Right atrium auricular region (tissue), 2 donors: ENCODE measurements at regions not wholly inside any gene's neighbourhood (a gene's known extent, or its start where the extent isn't known, plus 50 kb on each side); places are given as distances from the start of the nearest gene placed in this dataset.

Experiments used
- DNase-seq: peaks from one replicate; pipeline ENCODE4 v3.0.0-alpha.2; 2019; ENCODE audit warnings: low spot score
- H3K27ac ChIP-seq, 2 donors: fragments of 200-600 bp; sonication (generic); 1 replicate in 1 of 2; 2 replicates in 1 of 2; pipeline ENCODE4 v1.5.1; 2016 to 2019
- H3K27me3 ChIP-seq, 2 donors: fragments of 200-600 bp; sonication (generic); one replicate each; pipeline versions ENCODE4 v1.5.1 to v1.6.0; 2017 to 2019
- H3K36me3 ChIP-seq: fragments of 200-600 bp; sonication (generic); one replicate; pipeline ENCODE4 v1.5.1; 2016
- H3K4me1 ChIP-seq, 2 donors: fragments of 200-600 bp; sonication (generic); one replicate each; pipeline versions ENCODE4 v1.5.1 to v1.6.0; 2017 to 2019
- H3K4me3 ChIP-seq, 2 donors: fragments of 200-600 bp; sonication (generic); 1 replicate in 1 of 2; 2 replicates in 1 of 2; pipeline ENCODE4 v1.5.1; 2017 to 2019; ENCODE audit warnings: mild to moderate bottlenecking in 1 of 2, moderate library complexity in 1 of 2
- H3K9me3 ChIP-seq, 2 donors: fragments of 200-600 bp; sonication (generic); one replicate each; pipeline ENCODE4 v1.5.1; 2019
- TF ChIP-seq, protein P1 (sequence below), 2 donors: fragments of 200-600 bp; sonication (generic); IDR thresholded peaks; one replicate each; pipeline ENCODE4 v1.5.1; 2019; ENCODE audit warnings: antibody characterized with exemption in 2 of 2

DNA sequence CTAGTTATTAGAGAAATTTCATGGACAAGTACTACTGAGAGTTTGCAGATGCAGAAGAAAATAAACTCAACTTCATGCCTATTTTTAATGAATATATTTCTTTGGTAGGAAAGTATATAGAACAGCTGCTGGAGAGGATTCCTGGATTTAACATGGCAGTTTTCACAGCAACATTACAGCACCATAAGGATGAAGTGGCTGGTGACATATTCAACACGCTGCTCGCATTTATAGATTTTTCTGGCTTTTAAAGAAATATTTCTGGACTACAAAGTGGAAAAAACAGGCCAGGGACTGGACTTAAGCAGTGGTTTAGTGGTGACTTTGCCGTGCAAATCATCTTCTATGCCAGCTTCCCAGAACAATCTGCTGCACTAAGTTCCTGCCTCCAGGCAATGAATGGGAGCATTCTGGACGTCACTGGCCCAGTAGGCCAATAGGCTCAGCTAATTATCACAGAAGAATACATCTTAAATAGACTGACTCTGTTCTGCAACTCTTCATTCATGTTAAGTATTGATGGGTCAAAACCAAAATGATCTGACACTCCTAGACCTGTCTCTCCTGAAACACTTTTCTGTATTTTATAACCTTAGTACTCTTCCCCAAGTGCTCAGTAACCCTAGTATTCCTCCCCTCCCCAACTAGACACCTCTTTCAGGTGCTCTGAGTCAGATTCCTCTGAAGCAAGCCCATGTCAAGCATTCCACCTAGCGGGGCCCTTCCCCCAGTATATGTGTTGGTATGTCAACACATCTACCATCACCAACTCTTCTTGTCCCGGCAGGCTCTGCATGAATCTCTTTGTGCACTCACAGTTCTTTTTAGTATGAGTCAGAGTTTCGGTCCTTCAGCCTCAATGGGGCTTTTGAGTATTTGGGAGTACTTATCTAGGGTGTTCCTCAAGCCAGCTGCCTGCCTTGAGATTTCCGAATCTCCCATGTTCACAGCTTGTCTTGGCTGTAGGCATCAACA, 625.5 kb downstream of the CHSY3 start:
- Histone ChIP-seq H3K27me3 (no peaks in the 10 kb centered on the region), H3K9me3 (no peaks in the 10 kb centered on the region), H3K4me3 (no peak overlapping the region), H3K4me1 (no peaks in the 10 kb centered on the region), H3K36me3 (no peaks in the 10 kb centered on the region), H3K27ac (no peak overlapping the region)
- no peak for DNase-seq
- TF ChIP-seq, protein P1, sequence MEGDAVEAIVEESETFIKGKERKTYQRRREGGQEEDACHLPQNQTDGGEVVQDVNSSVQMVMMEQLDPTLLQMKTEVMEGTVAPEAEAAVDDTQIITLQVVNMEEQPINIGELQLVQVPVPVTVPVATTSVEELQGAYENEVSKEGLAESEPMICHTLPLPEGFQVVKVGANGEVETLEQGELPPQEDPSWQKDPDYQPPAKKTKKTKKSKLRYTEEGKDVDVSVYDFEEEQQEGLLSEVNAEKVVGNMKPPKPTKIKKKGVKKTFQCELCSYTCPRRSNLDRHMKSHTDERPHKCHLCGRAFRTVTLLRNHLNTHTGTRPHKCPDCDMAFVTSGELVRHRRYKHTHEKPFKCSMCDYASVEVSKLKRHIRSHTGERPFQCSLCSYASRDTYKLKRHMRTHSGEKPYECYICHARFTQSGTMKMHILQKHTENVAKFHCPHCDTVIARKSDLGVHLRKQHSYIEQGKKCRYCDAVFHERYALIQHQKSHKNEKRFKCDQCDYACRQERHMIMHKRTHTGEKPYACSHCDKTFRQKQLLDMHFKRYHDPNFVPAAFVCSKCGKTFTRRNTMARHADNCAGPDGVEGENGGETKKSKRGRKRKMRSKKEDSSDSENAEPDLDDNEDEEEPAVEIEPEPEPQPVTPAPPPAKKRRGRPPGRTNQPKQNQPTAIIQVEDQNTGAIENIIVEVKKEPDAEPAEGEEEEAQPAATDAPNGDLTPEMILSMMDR (IDR thresholded peaks at IDR 0.05), result no peak

DNA sequence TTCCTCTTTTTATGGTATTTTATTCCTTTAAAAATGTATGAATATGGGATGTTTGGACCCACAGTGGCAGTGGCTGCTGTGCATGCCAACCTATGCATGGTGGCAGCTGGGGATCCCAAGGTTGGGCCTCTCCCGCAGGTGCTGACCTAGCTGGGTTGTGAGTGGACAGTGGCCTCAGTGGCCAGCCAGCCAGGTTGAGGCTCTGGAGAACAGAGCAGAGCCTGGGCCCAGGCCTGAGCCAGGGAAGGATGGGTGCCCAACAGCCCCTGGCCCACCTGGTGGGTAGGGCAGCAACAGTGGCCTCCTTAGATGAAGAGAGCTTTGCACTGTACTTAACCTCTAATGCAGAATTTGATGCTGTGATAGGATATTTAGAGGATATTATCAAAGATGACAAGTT, 624.8 kb downstream of the CHSY3 start:
- no peak overlapping the region for H3K27ac ChIP-seq
- H3K4me3 ChIP-seq, result no peak overlapping the region
- H3K4me1 ChIP-seq, result no peaks in the 10 kb centered on the region
- DNase-seq, result no peak
- H3K27me3 ChIP-seq, result no peaks in the 10 kb centered on the region
- TF ChIP-seq, protein P1 (IDR thresholded peaks at IDR 0.05), result no peak
- H3K9me3 ChIP-seq, result no peaks in the 10 kb centered on the region
- H3K36me3 ChIP-seq, result no peaks in the 10 kb centered on the region

DNA sequence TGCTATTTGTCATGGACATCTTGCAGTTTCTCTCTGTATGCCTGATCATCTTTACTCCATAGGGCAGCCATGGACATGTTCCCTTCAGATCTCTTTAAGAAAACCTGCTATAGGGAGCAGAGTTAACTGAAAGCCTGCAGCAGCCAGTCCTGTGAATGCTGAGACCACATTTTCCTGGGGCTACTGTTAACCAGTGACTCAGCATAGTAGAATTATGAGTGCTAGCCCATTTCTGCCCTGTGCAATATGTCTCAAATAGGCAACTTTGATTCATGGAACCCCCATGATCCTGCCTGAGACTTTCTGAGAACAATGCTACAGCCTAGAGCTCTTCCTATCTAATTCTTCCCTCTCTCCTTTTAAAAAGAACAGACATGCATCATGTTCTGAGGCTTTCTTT, 624.2 kb downstream of the CHSY3 start:
- Histone ChIP-seq H3K36me3 (no peaks in the 10 kb centered on the region), H3K4me3 (no peak overlapping the region), H3K27me3 (no peaks in the 10 kb centered on the region), H3K27ac (no peak overlapping the region), H3K4me1 (no peaks in the 10 kb centered on the region), H3K9me3 (no peaks in the 10 kb centered on the region)
- TF ChIP-seq, protein P1 (IDR thresholded peaks at IDR 0.05), result no peak
- no peak for DNase-seq

DNA sequence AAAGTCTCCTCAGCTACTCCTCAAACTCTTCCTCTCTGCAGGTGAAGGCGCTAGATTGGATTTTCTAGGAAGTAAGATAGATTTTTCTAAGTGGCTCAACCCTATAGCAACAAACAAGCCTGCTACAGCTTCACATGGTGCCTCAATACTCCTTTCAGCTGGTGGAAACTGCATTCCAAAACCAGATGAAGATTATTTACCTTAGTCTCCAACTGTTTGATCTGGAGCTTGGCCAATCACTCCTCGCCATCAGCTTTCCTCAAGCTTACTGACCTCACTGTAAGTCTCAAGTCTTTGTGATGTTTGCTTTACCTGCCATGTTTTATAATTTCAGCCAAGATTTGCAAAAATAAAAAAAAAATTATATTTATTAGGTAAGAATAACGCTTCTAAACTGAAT, 622.4 kb downstream of the CHSY3 start:
- Histone ChIP-seq H3K27me3 (no peaks in the 10 kb centered on the region), H3K4me3 (no peak overlapping the region), H3K36me3 (no peaks in the 10 kb centered on the region), H3K9me3 (no peaks in the 10 kb centered on the region), H3K4me1 (no peaks in the 10 kb centered on the region), H3K27ac (no peak overlapping the region)
- DNase-seq, result no peak
- TF ChIP-seq, protein P1 (IDR thresholded peaks at IDR 0.05), result no peak

DNA sequence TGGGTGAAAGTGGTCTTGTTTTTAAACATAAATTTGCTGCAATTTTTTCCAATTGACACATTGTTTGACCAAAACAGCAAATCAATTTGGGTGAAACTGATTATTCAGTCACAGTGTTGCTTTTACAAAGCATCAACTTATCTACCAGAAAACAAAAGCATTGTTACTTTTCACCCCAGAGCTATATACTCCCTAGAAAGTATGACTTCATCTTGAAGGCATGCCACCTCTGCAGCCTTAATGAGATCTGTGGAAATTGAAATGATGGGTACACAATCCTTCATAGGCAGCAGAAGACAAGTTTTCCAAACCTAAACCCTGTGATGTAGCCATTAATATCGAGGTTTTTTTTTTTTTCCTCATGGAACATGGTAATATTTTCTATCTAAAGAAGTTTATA, 615.9 kb downstream of the CHSY3 start:
- H3K27me3 ChIP-seq, result no peaks in the 10 kb centered on the region
- no peaks in the 10 kb centered on the region for H3K36me3 ChIP-seq
- H3K27ac ChIP-seq, result no peak overlapping the region
- no peak overlapping the region for H3K4me3 ChIP-seq
- peaks cover 0 to 26% of the 10 kb centered on the region in 2 donors for H3K9me3 ChIP-seq
- no peak for DNase-seq
- TF ChIP-seq, protein P1 (IDR thresholded peaks at IDR 0.05), result no peak
- H3K4me1 ChIP-seq, result no peaks in the 10 kb centered on the region
